ENCODE measurements at regions not wholly inside any gene's neighbourhood (a gene's known extent, or its start where the extent isn't known, plus 50 kb on each side); places are given as distances from the start of the nearest gene placed in this dataset.

GRCh38 chr4:101398807-101399206 is 51.5 kb upstream of the PPP3CA start:
- Histone ChIP-seq H3K9me3 (no peaks in the 10 kb centered on the region), H3K4me3 (no peak overlapping the region), H3K27ac (no peak overlapping the region), H3K4me2 (no peak overlapping the region), H3K4me1 (peaks cover under 1% of the 10 kb centered on the region; the same call in 1 of the 3 replicates)
- TF ChIP-seq BCL3 (IDR thresholded peaks at IDR 0.05) (no peak), CHD4 (IDR thresholded peaks at IDR 0.05; ENCODE audit: borderline replicate concordance) (no peak), POLR2A (IDR thresholded peaks at IDR 0.05; ENCODE audit: low read length) (no peak), MAFK (IDR thresholded peaks at IDR 0.05; ENCODE audit: partially characterized antibody) (peak; percentile 57)
- ChIA-PET CTCF (no interaction called here), POLR2A (no interaction called here)
- ATAC-seq (no peak), FAIRE-seq (no peak), DNase-seq (ENCODE audit: low read depth in 1 of 2, low spot score in 1 of 2) (no peak)
- 95% methylated on average over 4 of the region's 4 CpGs for WGBS (ENCODE audit: missing lambda C conversion rate)

Small RNA genes in the stretch of these regions (small RNA-seq; reads per million reads assigned to genes)
- 0 reads per million in 6 experiments for gene RNU6-462P
